ENCODE measurements at regions not wholly inside any gene's neighbourhood (a gene's known extent, or its start where the extent isn't known, plus 50 kb on each side); places are given as distances from the start of the nearest gene placed in this dataset.

- TF ChIP-seq, protein P1, sequence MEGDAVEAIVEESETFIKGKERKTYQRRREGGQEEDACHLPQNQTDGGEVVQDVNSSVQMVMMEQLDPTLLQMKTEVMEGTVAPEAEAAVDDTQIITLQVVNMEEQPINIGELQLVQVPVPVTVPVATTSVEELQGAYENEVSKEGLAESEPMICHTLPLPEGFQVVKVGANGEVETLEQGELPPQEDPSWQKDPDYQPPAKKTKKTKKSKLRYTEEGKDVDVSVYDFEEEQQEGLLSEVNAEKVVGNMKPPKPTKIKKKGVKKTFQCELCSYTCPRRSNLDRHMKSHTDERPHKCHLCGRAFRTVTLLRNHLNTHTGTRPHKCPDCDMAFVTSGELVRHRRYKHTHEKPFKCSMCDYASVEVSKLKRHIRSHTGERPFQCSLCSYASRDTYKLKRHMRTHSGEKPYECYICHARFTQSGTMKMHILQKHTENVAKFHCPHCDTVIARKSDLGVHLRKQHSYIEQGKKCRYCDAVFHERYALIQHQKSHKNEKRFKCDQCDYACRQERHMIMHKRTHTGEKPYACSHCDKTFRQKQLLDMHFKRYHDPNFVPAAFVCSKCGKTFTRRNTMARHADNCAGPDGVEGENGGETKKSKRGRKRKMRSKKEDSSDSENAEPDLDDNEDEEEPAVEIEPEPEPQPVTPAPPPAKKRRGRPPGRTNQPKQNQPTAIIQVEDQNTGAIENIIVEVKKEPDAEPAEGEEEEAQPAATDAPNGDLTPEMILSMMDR (IDR thresholded peaks at IDR 0.05), result no peak
- no peak for TF ChIP-seq EZH2 (IDR thresholded peaks at IDR 0.05; ENCODE audit: borderline replicate concordance, insufficient read depth, low read depth, low read length, poor library complexity, severe bottlenecking)
- no peak overlapping the region for H2AFZ ChIP-seq (ENCODE audit: insufficient read depth, low read depth, low read length, poor library complexity, severe bottlenecking)
- H3K9me3 Mint-ChIP-seq (ENCODE audit: insufficient read depth), result peaks cover 4% of the 10 kb centered on the region
- H3K79me2 ChIP-seq (ENCODE audit: control insufficient read depth, insufficient read depth, low read length), result no peaks in the 10 kb centered on the region
- no peaks in the 10 kb centered on the region for H3K36me3 ChIP-seq (replicated peaks in 1 of 2; ENCODE audit: control extremely low read depth in 1 of 2, control insufficient read depth in 1 of 2, extremely low read depth in 1 of 2, insufficient read depth in 2 of 2, low read length in 1 of 2)
- no peaks in the 10 kb centered on the region for H3K9me3 ChIP-seq (ENCODE audit: control extremely low read depth in 1 of 3, control insufficient read depth in 2 of 3, insufficient read depth in 1 of 3, low read length in 2 of 3)
- no peaks in the 10 kb centered on the region for H4K20me1 ChIP-seq (ENCODE audit: control insufficient read depth, insufficient read depth, low read length, poor library complexity, severe bottlenecking)
- no peak for ATAC-seq (ENCODE audit: low read depth)
- H3K4me2 ChIP-seq (replicated peaks; ENCODE audit: low read depth, low read length, poor library complexity, severe bottlenecking), result no peak overlapping the region
- H3K27me3 ChIP-seq (replicated peaks in 1 of 4; ENCODE audit: control extremely low read depth in 1 of 4, control insufficient read depth in 3 of 4, insufficient read depth in 4 of 4, low read length in 3 of 4), result peaks cover 0 to 3% (median 1%) of the 10 kb centered on the region in 4 experiments
- no CpG with 5 or more reads among the region's 4 CpGs for WGBS (ENCODE audit: insufficient coverage)
- H3K4me3 Mint-ChIP-seq, result no peak overlapping the region
- no peak overlapping the region for H3K9ac ChIP-seq (ENCODE audit: low read length)
- peaks cover 16% of the 10 kb centered on the region for H3K27me3 Mint-ChIP-seq
- ChIA-PET CTCF (interaction anchor here (1.3 kb wide), 1 partner anchor 11 kb away, joined by 4 read pairs; no protein-coding TSS in a partner anchor), POLR2A (no interaction called here)
- intact Hi-C loops (cut with micrococcal nuclease), result no loop called here
- H3K4me1 ChIP-seq (ENCODE audit: control insufficient read depth in 2 of 2, insufficient read depth in 2 of 2, low read length in 2 of 2), result no peaks in the 10 kb centered on the region
- H3K4me1 Mint-ChIP-seq, result peaks cover 8% of the 10 kb centered on the region
- no peak overlapping the region for H3K27ac Mint-ChIP-seq
- no peak overlapping the region for H3K4me3 ChIP-seq (ENCODE audit: control extremely low read depth in 1 of 5, extremely low read depth in 1 of 5, insufficient read depth in 1 of 5, low read depth in 2 of 5, low read length in 4 of 5)
- H3K27ac ChIP-seq (ENCODE audit: low read length in 2 of 2), result no peak overlapping the region
- no peak for DNase-seq
Measured at GRCh38 chr13:97851269-97851668, 102.2 kb upstream of the IPO5 start.

- whole genome bisulfite sequencing (ENCODE audit: insufficient coverage), result 76% methylated on average over 5 of the region's 5 CpGs
- Histone ChIP-seq H3K27me3 (replicated peaks in 1 of 4; ENCODE audit: control extremely low read depth in 1 of 4, control insufficient read depth in 3 of 4, insufficient read depth in 4 of 4, low read length in 3 of 4) (peaks cover 0 to 7% (median 1%) of the 10 kb centered on the region in 4 experiments), H3K9ac (ENCODE audit: low read length) (no peak overlapping the region), H3K4me3 (ENCODE audit: control extremely low read depth in 1 of 5, extremely low read depth in 1 of 5, insufficient read depth in 1 of 5, low read depth in 2 of 5, low read length in 4 of 5) (no peak overlapping the region), H3K4me1 (ENCODE audit: control insufficient read depth in 2 of 2, insufficient read depth in 2 of 2, low read length in 2 of 2) (no peaks in the 10 kb centered on the region), H4K20me1 (ENCODE audit: control insufficient read depth, insufficient read depth, low read length, poor library complexity, severe bottlenecking) (no peaks in the 10 kb centered on the region), H2AFZ (ENCODE audit: insufficient read depth, low read depth, low read length, poor library complexity, severe bottlenecking) (no peak overlapping the region), H3K4me2 (replicated peaks; ENCODE audit: low read depth, low read length, poor library complexity, severe bottlenecking) (no peak overlapping the region), H3K36me3 (replicated peaks in 1 of 2; ENCODE audit: control extremely low read depth in 1 of 2, control insufficient read depth in 1 of 2, extremely low read depth in 1 of 2, insufficient read depth in 2 of 2, low read length in 1 of 2) (no peaks in the 10 kb centered on the region), H3K9me3 (ENCODE audit: control extremely low read depth in 1 of 3, control insufficient read depth in 2 of 3, insufficient read depth in 1 of 3, low read length in 2 of 3) (no peaks in the 10 kb centered on the region), H3K27ac (ENCODE audit: low read length in 2 of 2) (no peak overlapping the region), H3K79me2 (ENCODE audit: control insufficient read depth, insufficient read depth, low read length) (no peaks in the 10 kb centered on the region)
- DNase-seq (no peak), ATAC-seq (ENCODE audit: low read depth) (no peak)
- intact Hi-C loops (cut with micrococcal nuclease), result no loop called here
- H3K4me3 Mint-ChIP-seq, result no peak overlapping the region
- no peak for TF ChIP-seq EZH2 (IDR thresholded peaks at IDR 0.05; ENCODE audit: borderline replicate concordance, insufficient read depth, low read depth, low read length, poor library complexity, severe bottlenecking)
- TF ChIP-seq, protein P1 (IDR thresholded peaks at IDR 0.05), result no peak
- peaks cover 8% of the 10 kb centered on the region for H3K4me1 Mint-ChIP-seq
- ChIA-PET POLR2A (no interaction called here), CTCF (no interaction called here)
- H3K27me3 Mint-ChIP-seq, result peaks cover 14% of the 10 kb centered on the region
- peaks cover 4% of the 10 kb centered on the region for H3K9me3 Mint-ChIP-seq (ENCODE audit: insufficient read depth)
- no peak overlapping the region for H3K27ac Mint-ChIP-seq
Measured at GRCh38 chr13:97852181-97852874, 101.1 kb upstream of the IPO5 start.

All from B cell (primary cell).